ENCODE measurements at regions not wholly inside any gene's neighbourhood (a gene's known extent, or its start where the extent isn't known, plus 50 kb on each side); places are given as distances from the start of the nearest gene placed in this dataset.
A peak's percentile ranks its signal among the peaks of the same experiment; 100 is the strongest.

DNA sequence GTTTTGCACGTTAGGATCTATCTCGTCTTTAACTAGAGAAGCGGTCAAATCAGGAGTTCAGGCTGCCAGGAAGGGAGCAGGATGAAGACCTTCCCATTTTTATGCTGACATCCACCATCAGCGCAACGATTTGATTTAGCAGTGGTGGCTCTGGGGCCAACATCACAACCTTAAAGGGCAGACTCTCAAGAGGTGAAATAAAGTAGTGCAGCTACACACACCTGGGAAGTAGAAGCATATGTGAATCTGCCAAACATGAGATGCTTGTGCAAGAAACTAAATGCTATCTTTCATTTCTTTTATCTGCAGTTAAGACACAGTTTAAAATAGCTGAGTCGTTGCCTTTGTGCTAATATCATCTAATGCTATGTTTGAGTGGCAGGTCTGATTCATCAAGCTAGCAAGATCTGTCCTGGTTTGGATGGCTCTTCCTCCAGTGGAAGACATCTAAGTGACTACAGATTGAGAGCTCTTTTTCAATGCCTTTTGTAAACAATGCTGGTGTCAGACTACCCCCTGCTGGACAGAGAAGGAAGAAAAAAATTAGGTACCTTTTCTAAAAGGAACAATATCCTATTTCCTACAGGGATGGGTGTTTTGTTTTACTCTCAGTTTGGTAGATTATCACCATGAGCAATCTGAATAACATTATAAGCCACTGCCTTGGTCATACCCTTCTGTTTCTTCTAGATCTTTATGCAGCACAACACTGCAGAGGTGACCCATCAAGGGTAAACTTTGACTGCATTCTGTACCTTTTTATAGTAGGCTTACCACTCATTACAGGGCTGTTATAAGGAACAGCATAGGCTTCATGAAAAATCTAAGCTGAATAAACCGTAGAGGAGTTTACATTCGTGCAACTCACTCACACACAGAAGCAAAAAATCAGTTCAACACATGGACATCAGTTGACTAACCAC, 171.6 kb upstream of the FBXL4 start:
- TF ChIP-seq, protein P1, sequence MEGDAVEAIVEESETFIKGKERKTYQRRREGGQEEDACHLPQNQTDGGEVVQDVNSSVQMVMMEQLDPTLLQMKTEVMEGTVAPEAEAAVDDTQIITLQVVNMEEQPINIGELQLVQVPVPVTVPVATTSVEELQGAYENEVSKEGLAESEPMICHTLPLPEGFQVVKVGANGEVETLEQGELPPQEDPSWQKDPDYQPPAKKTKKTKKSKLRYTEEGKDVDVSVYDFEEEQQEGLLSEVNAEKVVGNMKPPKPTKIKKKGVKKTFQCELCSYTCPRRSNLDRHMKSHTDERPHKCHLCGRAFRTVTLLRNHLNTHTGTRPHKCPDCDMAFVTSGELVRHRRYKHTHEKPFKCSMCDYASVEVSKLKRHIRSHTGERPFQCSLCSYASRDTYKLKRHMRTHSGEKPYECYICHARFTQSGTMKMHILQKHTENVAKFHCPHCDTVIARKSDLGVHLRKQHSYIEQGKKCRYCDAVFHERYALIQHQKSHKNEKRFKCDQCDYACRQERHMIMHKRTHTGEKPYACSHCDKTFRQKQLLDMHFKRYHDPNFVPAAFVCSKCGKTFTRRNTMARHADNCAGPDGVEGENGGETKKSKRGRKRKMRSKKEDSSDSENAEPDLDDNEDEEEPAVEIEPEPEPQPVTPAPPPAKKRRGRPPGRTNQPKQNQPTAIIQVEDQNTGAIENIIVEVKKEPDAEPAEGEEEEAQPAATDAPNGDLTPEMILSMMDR (IDR thresholded peaks at IDR 0.05): peak; percentile 78
- intact Hi-C loops (cut with DNase I): loop anchor here (10.0 kb wide), 2 partner anchors 275 to 1625 kb away; no protein-coding TSS in a partner anchor
- no peaks in the 10 kb centered on the region for H3K36me3 ChIP-seq (ENCODE audit: insufficient read depth in 1 of 2, low read depth in 1 of 2)
- WGBS, 3 donors: 48 to 54% (median 51%) methylated on average over 8 of the region's 8 CpGs
- no peaks in the 10 kb centered on the region for H3K9me3 ChIP-seq
- ATAC-seq (peak in 3 of 4 donors; percentile 49 to 72 (median 60)), DNase-seq (no peak)
- H3K4me1 ChIP-seq: no peaks in the 10 kb centered on the region
- H3K27ac ChIP-seq: no peak overlapping the region
- H3K27me3 ChIP-seq (ENCODE audit: insufficient read depth in 3 of 3, low read length in 2 of 3): peaks cover 2 to 10% (median 3%) of the 10 kb centered on the region in 3 donors
- H3K4me3 ChIP-seq: no peak overlapping the region

DNA sequence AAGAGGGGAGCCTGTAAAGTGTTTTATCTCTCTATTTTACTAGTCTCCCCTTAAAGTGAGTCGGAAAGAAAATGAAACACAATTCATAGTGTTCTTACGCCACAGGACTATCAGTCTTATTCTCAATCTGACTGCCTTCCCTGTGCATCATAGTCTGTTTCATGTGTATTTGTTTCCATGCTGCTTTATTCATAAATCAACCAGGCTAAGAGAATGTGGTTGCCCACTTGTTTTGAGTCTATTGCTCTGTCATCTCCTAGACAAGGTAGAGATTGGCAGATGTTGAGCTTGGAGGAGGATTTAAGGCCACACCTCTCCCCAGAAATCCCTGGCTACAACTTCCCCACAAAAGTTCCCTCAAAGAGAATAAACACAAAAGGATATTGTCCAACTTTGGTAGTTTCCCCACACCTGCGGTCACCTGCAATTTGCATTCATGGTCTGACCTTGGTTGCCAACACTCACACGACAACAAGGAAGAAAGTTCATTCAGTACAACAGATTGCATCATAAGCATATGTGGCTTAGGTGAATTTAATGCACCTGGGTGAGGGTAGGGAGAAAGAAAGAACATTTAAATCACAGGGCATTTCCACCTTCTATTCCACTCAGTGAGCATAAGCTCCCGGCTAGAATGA, 167.1 kb upstream of the FBXL4 start:
- intact Hi-C loops (cut with DNase I): loop anchor here in 1 of 2 donors (10.0 kb wide), 1 partner anchor 1620 kb away; no protein-coding TSS in a partner anchor

DNA sequence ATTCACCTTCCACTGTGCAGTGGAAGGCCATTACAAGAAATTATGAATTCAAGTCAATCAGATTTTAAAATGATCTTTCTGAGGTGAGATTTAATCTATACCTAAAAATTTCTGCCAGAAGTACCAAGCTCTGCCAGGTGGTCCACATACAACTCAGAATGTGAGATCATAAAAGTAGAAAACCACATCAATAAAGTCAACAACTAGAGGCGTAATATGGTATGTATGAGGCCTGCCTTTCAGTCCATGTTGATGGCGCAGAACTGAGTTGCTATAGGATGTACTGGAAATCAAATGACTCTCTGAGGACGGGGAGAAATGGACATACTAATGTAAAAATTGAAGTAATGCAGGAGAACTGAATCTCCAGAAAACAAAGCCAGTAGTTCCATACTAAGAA, 163.8 kb upstream of the FBXL4 start:
- no peaks in the 10 kb centered on the region for H3K4me1 ChIP-seq
- H3K27me3 ChIP-seq (ENCODE audit: insufficient read depth in 3 of 3, low read length in 2 of 3): peaks cover 0 to 8% (median 0%) of the 10 kb centered on the region in 3 donors
- ATAC-seq: no peak
- TF ChIP-seq, protein P1 (IDR thresholded peaks at IDR 0.05): no peak
- no peak overlapping the region for H3K27ac ChIP-seq
- WGBS, 3 donors: 73 to 81% (median 74%) methylated on average over 3 of the region's 3 CpGs
- H3K36me3 ChIP-seq (ENCODE audit: insufficient read depth in 1 of 2, low read depth in 1 of 2): no peaks in the 10 kb centered on the region
- intact Hi-C loops (cut with DNase I): loop anchor here in 1 of 2 donors (10.0 kb wide), 1 partner anchor 1617 kb away; no protein-coding TSS in a partner anchor
- no peak overlapping the region for H3K4me3 ChIP-seq
- DNase-seq: no peak
- no peaks in the 10 kb centered on the region for H3K9me3 ChIP-seq

More for the DNA sequence above, 167.1 kb upstream of the FBXL4 start:
- DNase-seq: no peak
- peaks cover 0 to 10% (median 0%) of the 10 kb centered on the region in 3 donors for H3K27me3 ChIP-seq (ENCODE audit: insufficient read depth in 3 of 3, low read length in 2 of 3)
- WGBS, 3 donors: 85 to 86% (median 85%) methylated on average over 5 of the region's 5 CpGs
- no peaks in the 10 kb centered on the region for H3K4me1 ChIP-seq
- H3K27ac ChIP-seq: no peak overlapping the region
- TF ChIP-seq, protein P1 (IDR thresholded peaks at IDR 0.05): no peak
- H3K36me3 ChIP-seq (ENCODE audit: insufficient read depth in 1 of 2, low read depth in 1 of 2): no peaks in the 10 kb centered on the region
- no peak for ATAC-seq
- H3K9me3 ChIP-seq: no peaks in the 10 kb centered on the region
- H3K4me3 ChIP-seq: no peak overlapping the region

DNA sequence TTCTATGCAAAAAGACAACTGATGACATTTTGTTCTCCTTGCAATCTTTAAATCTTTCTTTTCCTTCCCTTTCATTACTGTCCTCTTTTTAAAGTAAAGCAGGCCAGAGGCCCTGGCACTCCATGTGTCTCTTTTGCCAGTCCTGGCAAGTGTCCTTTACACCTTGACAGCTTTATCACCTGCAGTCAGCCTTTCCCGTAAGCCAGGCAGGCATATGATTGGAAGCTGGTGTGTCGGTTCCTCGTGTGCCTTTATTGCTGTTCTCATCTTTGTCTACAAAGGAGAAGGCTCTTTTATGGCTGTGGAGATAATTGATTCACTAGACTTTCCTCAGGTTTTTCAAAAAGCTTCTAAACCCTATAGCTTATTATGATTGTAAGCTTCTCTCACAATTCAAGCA, 162.3 kb upstream of the FBXL4 start:
- DNase-seq: no peak
- Histone ChIP-seq H3K4me1 (no peaks in the 10 kb centered on the region), H3K27ac (no peak overlapping the region), H3K36me3 (ENCODE audit: insufficient read depth in 1 of 2, low read depth in 1 of 2) (no peaks in the 10 kb centered on the region), H3K27me3 (ENCODE audit: insufficient read depth in 3 of 3, low read length in 2 of 3) (no peaks in the 10 kb centered on the region), H3K9me3 (no peaks in the 10 kb centered on the region), H3K4me3 (no peak overlapping the region)
- TF ChIP-seq, protein P1 (IDR thresholded peaks at IDR 0.05): no peak
- WGBS, 3 donors: 22 to 29% (median 24%) methylated on average over 3 of the region's 3 CpGs
- intact Hi-C loops (cut with DNase I): loop anchor here in 1 of 2 donors (10.0 kb wide), 1 partner anchor 1615 kb away; no protein-coding TSS in a partner anchor
- no peak for ATAC-seq

Data from psoas muscle (tissue), 7 donors.